ENCODE measurements at regions not wholly inside any gene's neighbourhood (a gene's known extent, or its start where the extent isn't known, plus 50 kb on each side); places are given as distances from the start of the nearest gene placed in this dataset.
"Not testable (repeated sequence)": the region's sequence is repeated elsewhere in the genome, so short reads cannot be mapped to it uniquely, and the experiment has no call there.

GRCh38 chr4:34485252-34485651 lies 1759.1 kb downstream of the ARAP2 start:
- TF ChIP-seq CTCF (IDR thresholded peaks at IDR 0.05; ENCODE audit: insufficient read depth, low read length, missing control alignments): no peak
- POLR2A ChIA-PET: no interaction called here
- DNase-seq (ENCODE audit: low read depth, low spot score): no peak
- CTCF ChIA-PET: no interaction called here
- no peak overlapping the region for H3K4me3 ChIP-seq (ENCODE audit: low read depth, low read length)

GRCh38 chr4:34486461-34487363 lies 1757.6 kb downstream of the ARAP2 start:
- no peak for DNase-seq (ENCODE audit: low read depth, low spot score)
- CTCF ChIA-PET: no interaction called here
- H3K4me3 ChIP-seq (ENCODE audit: low read depth, low read length): no peak overlapping the region
- POLR2A ChIA-PET: no interaction called here
- TF ChIP-seq CTCF (IDR thresholded peaks at IDR 0.05; ENCODE audit: insufficient read depth, low read length, missing control alignments): no peak

- CTCF ChIA-PET: no interaction called here
Measured at GRCh38 chr4:34492414-34492813, 1751.9 kb downstream of the ARAP2 start.

GRCh38 chr4:34502086-34502485 lies 1742.2 kb downstream of the ARAP2 start:
- no peak overlapping the region for H3K4me3 ChIP-seq (ENCODE audit: low read depth, low read length)
- no peak for DNase-seq (ENCODE audit: low read depth, low spot score)
- ChIA-PET CTCF (no interaction called here), POLR2A (no interaction called here)
- no peak for TF ChIP-seq CTCF (IDR thresholded peaks at IDR 0.05; ENCODE audit: insufficient read depth, low read length, missing control alignments)

More at GRCh38 chr4:34492414-34492813, 1751.9 kb downstream of the ARAP2 start:
- POLR2A ChIA-PET: no interaction called here
- H3K4me3 ChIP-seq (ENCODE audit: low read depth, low read length): no peak overlapping the region
- no peak for DNase-seq (ENCODE audit: low read depth, low spot score)
- TF ChIP-seq CTCF (IDR thresholded peaks at IDR 0.05; ENCODE audit: insufficient read depth, low read length, missing control alignments): no peak

- H3K4me3 ChIP-seq (ENCODE audit: low read depth, low read length); POLR2A ChIA-PET; CTCF ChIA-PET; DNase-seq (ENCODE audit: low read depth, low spot score): not testable (repeated sequence)
Measured at GRCh38 chr4:34504731-34505130, 1739.6 kb downstream of the ARAP2 start.

GRCh38 chr4:34506511-34507092 lies 1737.7 kb downstream of the ARAP2 start:
- DNase-seq (ENCODE audit: low read depth, low spot score); CTCF ChIA-PET; H3K4me3 ChIP-seq (ENCODE audit: low read depth, low read length); POLR2A ChIA-PET: not testable (repeated sequence)

GRCh38 chr4:34512616-34513015 lies 1731.7 kb downstream of the ARAP2 start:
- no peak for DNase-seq (ENCODE audit: low read depth, low spot score)
- POLR2A ChIA-PET: no interaction called here
- TF ChIP-seq CTCF (IDR thresholded peaks at IDR 0.05; ENCODE audit: insufficient read depth, low read length, missing control alignments): no peak
- CTCF ChIA-PET: no interaction called here
- no peak overlapping the region for H3K4me3 ChIP-seq (ENCODE audit: low read depth, low read length)
